ENCODE measurements at regions not wholly inside any gene's neighbourhood (a gene's known extent, or its start where the extent isn't known, plus 50 kb on each side); places are given as distances from the start of the nearest gene placed in this dataset.

- Histone ChIP-seq H4K20me1 (replicated peaks in 1 of 2; ENCODE audit: control insufficient read depth in 1 of 2, insufficient read depth in 2 of 2, low read length in 2 of 2) (no peaks in the 10 kb centered on the region), H2BK120ac (replicated peaks; ENCODE audit: low read depth, low read length) (no peak overlapping the region), H3K4me3 (ENCODE audit: extremely low read depth in 1 of 4, insufficient read depth in 2 of 4, low read depth in 3 of 4, low read length in 4 of 4) (no peak overlapping the region), H3K18ac (ENCODE audit: extremely low read depth, low read length) (no peak overlapping the region), H2AK5ac (ENCODE audit: low read depth, low read length) (no peak overlapping the region), H3K27me3 (replicated peaks in 1 of 4; ENCODE audit: control insufficient read depth in 3 of 4, extremely low read depth in 1 of 4, insufficient read depth in 3 of 4, low read length in 3 of 4) (no peaks in the 10 kb centered on the region), H2BK15ac (ENCODE audit: low read length) (no peak overlapping the region), H3K9ac (replicated peaks in 1 of 4; ENCODE audit: extremely low read depth in 1 of 4, low read depth in 3 of 4, low read length in 3 of 4) (no peak overlapping the region), H3K4ac (replicated peaks; ENCODE audit: insufficient read length, low read depth, low read length) (no peak overlapping the region), H3K79me1 (ENCODE audit: low read depth, low read length) (no peaks in the 10 kb centered on the region), H3K56ac (replicated peaks; ENCODE audit: insufficient read length, low read depth, low read length) (no peak overlapping the region), H3K14ac (ENCODE audit: insufficient read length) (no peak overlapping the region), H3K4me1 (replicated peaks in 1 of 4; ENCODE audit: control insufficient read depth in 3 of 4, insufficient read depth in 4 of 4, low read length in 3 of 4) (no peaks in the 10 kb centered on the region), H4K8ac (ENCODE audit: extremely low read depth, insufficient read depth, low read length) (no peak overlapping the region), H2AFZ (ENCODE audit: low read length) (no peak overlapping the region), H3K27ac (ENCODE audit: low read depth, low read length) (no peak overlapping the region), H2BK12ac (ENCODE audit: low read depth, low read length) (no peak overlapping the region), H3K23me2 (ENCODE audit: low read depth, low read length) (no peaks in the 10 kb centered on the region), H3K23ac (ENCODE audit: insufficient read length) (no peak overlapping the region), H3K9me3 (ENCODE audit: insufficient read depth in 2 of 2, low read depth in 1 of 2, low read length in 1 of 2) (no peaks in the 10 kb centered on the region), H3K4me2 (ENCODE audit: insufficient read depth in 1 of 2, low read depth in 2 of 2, low read length in 2 of 2) (no peak overlapping the region), H3K79me2 (ENCODE audit: control insufficient read depth in 1 of 2, insufficient read depth in 2 of 2, low read length in 2 of 2) (no peaks in the 10 kb centered on the region), H4K5ac (ENCODE audit: insufficient read length, low read depth, low read length) (no peak overlapping the region), H4K91ac (replicated peaks; ENCODE audit: insufficient read length, low read length) (no peak overlapping the region), H2BK5ac (ENCODE audit: low read depth, low read length) (no peak overlapping the region), H2BK20ac (ENCODE audit: low read length) (no peak overlapping the region), H3K36me3 (ENCODE audit: control insufficient read depth in 2 of 4, insufficient read depth in 4 of 4, low read length in 3 of 4) (no peaks in the 10 kb centered on the region)
- ChIA-PET POLR2A (ENCODE audit: partially characterized antibody) (no interaction called here), CTCF (ENCODE audit: partially characterized antibody) (interaction anchor here (1.0 to 1.1 kb wide), 2 partner anchors 20 to 200 kb away, joined by 3 to 4 read pairs; no protein-coding TSS in a partner anchor)
- 81% methylated on average over 3 of the region's 3 CpGs; no CpG with 5 or more reads in 1 of the 2 experiments for WGBS, 2 experiments (ENCODE audit: extremely low coverage in 1 of 2, insufficient coverage in 1 of 2, insufficient read length in 1 of 2, insufficient replicate concordance in 2 of 2, low coverage in 1 of 2, low lambda C conversion rate in 2 of 2, missing lambda C conversion rate in 1 of 2)
- FAIRE-seq (no peak), DNase-seq (ENCODE audit: low read depth in 1 of 2, low spot score in 2 of 2) (no peak)
- TF ChIP-seq SRF (IDR thresholded peaks at IDR 0.05; ENCODE audit: low read depth, low read length) (no peak), SIRT6 (IDR thresholded peaks at IDR 0.05; ENCODE audit: low read length) (no peak), TBP (IDR thresholded peaks at IDR 0.05; ENCODE audit: low read depth, low read length) (no peak), BCL11A (IDR thresholded peaks at IDR 0.05; ENCODE audit: low read depth in 2 of 2, low read length in 2 of 2) (no peak)
Measured at GRCh38 chr7:46494441-46494840, 573.4 kb upstream of the IGFBP3 start.

All from H1 (cell line).